GM10248 (cell line): ENCODE measurements at regions not wholly inside any gene's neighbourhood (a gene's known extent, or its start where the extent isn't known, plus 50 kb on each side); places are given as distances from the start of the nearest gene placed in this dataset.

Experiments
- CTCF ChIA-PET: fragments of 300-600 bp; sonication (Branson Sonifier 250); formaldehyde crosslinking; extraction: SDS; loops from one replicate; lab custom pipeline; 2021; ENCODE audit warnings: antibody characterized with exemption; lab: Yijun Ruan, JAX
- POLR2A ChIA-PET: fragments of 350-650 bp; sonication (Branson Sonifier 250); formaldehyde crosslinking; extraction: SDS; loops from one replicate; lab custom pipeline; 2020; ENCODE audit warnings: antibody characterized with exemption; lab: Yijun Ruan, JAX
- DNase-seq: peaks from one replicate; pipeline ENCODE4 v3.0.0; 2012; ENCODE audit errors: extremely low spot score
- TF ChIP-seq, protein P1 (sequence below): IDR thresholded peaks from 2 replicates; pipeline ENCODE4 v1.5.1; 2012; ENCODE audit warnings: mild to moderate bottlenecking, low read depth; ENCODE audit errors: extremely low read depth, missing control alignments, control extremely low read depth

GRCh38 chr10:131022981-131023380, 288.5 kb downstream of the TCERG1L start:
- TF ChIP-seq, protein P1, sequence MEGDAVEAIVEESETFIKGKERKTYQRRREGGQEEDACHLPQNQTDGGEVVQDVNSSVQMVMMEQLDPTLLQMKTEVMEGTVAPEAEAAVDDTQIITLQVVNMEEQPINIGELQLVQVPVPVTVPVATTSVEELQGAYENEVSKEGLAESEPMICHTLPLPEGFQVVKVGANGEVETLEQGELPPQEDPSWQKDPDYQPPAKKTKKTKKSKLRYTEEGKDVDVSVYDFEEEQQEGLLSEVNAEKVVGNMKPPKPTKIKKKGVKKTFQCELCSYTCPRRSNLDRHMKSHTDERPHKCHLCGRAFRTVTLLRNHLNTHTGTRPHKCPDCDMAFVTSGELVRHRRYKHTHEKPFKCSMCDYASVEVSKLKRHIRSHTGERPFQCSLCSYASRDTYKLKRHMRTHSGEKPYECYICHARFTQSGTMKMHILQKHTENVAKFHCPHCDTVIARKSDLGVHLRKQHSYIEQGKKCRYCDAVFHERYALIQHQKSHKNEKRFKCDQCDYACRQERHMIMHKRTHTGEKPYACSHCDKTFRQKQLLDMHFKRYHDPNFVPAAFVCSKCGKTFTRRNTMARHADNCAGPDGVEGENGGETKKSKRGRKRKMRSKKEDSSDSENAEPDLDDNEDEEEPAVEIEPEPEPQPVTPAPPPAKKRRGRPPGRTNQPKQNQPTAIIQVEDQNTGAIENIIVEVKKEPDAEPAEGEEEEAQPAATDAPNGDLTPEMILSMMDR, result no peak
- POLR2A ChIA-PET, result no interaction called here
- DNase-seq, result no peak
- CTCF ChIA-PET, result no interaction called here

GRCh38 chr10:131024259-131025131, 287.0 kb downstream of the TCERG1L start:
- CTCF ChIA-PET, result no interaction called here
- DNase-seq, result no peak
- POLR2A ChIA-PET, result no interaction called here
- TF ChIP-seq, protein P1, result no peak

DNA sequence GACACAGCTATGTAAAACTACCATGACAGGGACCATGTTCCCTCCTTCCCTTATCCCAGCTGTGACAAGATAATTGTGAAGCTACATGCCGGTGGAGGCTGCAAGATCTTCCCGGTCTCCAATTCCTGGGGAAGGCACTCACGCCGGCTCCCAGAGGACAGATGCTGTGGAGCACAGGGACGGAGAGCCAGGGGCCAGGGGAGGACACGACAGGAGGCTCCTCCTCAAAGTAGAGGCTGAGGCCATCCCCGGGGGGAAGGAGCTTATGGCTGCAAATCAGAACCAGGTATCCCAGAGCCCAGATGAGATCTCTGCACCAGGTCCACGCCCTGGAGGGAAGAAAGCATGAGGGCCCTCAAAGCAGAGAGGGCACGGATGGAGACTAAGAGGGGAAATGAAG, 286.2 kb downstream of the TCERG1L start:
- CTCF ChIA-PET, result no interaction called here
- TF ChIP-seq, protein P1, result no peak
- POLR2A ChIA-PET, result no interaction called here
- DNase-seq, result no peak

DNA sequence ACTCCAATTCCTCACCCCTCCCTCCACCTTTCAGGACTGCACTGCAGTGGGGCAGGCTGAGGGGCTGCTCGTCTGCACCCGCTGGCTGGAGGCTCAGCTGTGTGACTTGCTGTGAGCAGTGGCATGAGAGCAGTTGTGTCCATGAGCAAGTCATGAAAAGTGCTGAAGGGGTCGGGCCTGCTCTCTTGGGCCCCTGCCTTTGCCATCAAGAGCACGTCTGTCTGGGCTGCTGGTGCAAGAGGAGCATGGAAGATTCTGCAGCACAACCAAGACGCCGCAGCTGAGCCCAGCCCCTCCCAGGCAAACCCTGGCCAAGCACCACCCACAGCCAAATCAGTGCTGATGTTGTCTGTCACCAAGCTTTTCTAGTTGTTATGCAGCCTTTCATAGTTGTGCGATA, 284.3 kb downstream of the TCERG1L start:
- ChIA-PET POLR2A (no interaction called here), CTCF (no interaction called here)
- DNase-seq, result no peak

GRCh38 chr10:131031346-131031745, 280.2 kb downstream of the TCERG1L start:
- TF ChIP-seq, protein P1, result no peak
- ChIA-PET POLR2A (no interaction called here), CTCF (no interaction called here)
- DNase-seq, result no peak

More for the DNA sequence above, 284.3 kb downstream of the TCERG1L start:
- TF ChIP-seq, protein P1, result no peak

GRCh38 chr10:131032329-131033165, 279.0 kb downstream of the TCERG1L start:
- no peak for DNase-seq
- ChIA-PET POLR2A (no interaction called here), CTCF (no interaction called here)
- TF ChIP-seq, protein P1, result no peak
